ENCODE measurements at regions not wholly inside any gene's neighbourhood (a gene's known extent, or its start where the extent isn't known, plus 50 kb on each side); places are given as distances from the start of the nearest gene placed in this dataset.

GRCh38 chr10:9296190-9296589, 1241.7 kb downstream of the GATA3 start:
- no peak for TF ChIP-seq CTCF (conservative IDR thresholded peaks at IDR 0.05; ENCODE audit: low read length)
- peak; percentile 34 for DNase-seq (ENCODE audit: low read depth)

DNA sequence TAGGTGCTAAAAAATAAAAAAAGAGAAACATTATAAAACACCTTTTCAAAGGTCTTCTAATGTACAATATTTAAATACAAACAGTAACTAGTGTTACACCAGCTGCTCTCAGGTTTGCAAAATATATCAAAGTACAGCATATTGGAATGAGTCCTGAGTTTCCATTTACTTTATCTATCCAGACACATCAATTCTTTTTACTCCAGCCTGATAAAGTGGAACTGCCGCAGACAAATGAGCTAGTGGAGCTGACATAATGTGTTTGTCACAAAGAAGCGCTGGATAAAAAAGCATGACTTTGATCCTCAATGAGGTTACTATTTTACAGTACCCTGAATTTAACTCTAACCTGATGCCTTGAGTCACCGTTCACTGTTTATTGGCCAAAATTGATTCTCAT, 1243.1 kb downstream of the GATA3 start:
- no peak overlapping the region for H3K4me3 ChIP-seq (ENCODE audit: low read length)
- DNase-seq (ENCODE audit: low read depth) = no peak
- no peak for TF ChIP-seq CTCF (conservative IDR thresholded peaks at IDR 0.05; ENCODE audit: low read length)

More at GRCh38 chr10:9296190-9296589, 1241.7 kb downstream of the GATA3 start:
- no peak overlapping the region for H3K4me3 ChIP-seq (ENCODE audit: low read length)

- DNase-seq (ENCODE audit: low read depth) = no peak
- H3K4me3 ChIP-seq (ENCODE audit: low read length) = no peak overlapping the region
- no peak for TF ChIP-seq CTCF (conservative IDR thresholded peaks at IDR 0.05; ENCODE audit: low read length)
These were observed 1245.5 kb downstream of the GATA3 start for GRCh38 chr10:9299966-9300365.

DNA sequence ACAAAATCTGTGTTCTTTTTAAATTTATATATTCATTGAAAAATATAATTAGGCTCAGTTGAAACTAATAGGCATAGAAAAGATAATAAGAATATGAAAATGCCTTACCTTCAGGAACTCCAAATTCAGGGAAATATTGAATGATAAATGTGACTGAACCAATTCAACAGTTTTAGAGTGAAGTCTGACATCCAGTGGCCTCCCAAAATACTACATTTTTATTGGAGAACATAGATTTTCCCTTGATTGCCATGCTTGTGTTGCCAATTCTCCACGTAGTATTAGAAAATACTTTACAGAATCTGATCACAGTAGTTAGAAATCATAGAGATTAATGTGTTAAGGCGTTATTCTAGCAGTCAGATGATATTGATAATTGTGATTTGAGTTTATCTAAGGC, 1246.7 kb downstream of the GATA3 start:
- DNase-seq (ENCODE audit: low read depth) = no peak
- H3K4me3 ChIP-seq (ENCODE audit: low read length) = no peak overlapping the region
- TF ChIP-seq CTCF (conservative IDR thresholded peaks at IDR 0.05; ENCODE audit: low read length) = peak; percentile 46

- H3K4me3 ChIP-seq (ENCODE audit: low read length) = no peak overlapping the region
- no peak for TF ChIP-seq CTCF (conservative IDR thresholded peaks at IDR 0.05; ENCODE audit: low read length)
- DNase-seq (ENCODE audit: low read depth) = no peak
These were observed 1247.1 kb downstream of the GATA3 start for GRCh38 chr10:9301554-9301953.

- H3K4me3 ChIP-seq (ENCODE audit: low read length) = no peak overlapping the region
- peak; percentile 54 for DNase-seq (ENCODE audit: low read depth)
- TF ChIP-seq CTCF (conservative IDR thresholded peaks at IDR 0.05; ENCODE audit: low read length) = peak; percentile 37
These were observed 1247.8 kb downstream of the GATA3 start for GRCh38 chr10:9302140-9302746.

GRCh38 chr10:9305018-9305655, 1250.6 kb downstream of the GATA3 start:
- H3K4me3 ChIP-seq (ENCODE audit: low read length) = no peak overlapping the region
- peak; percentile 36 for DNase-seq (ENCODE audit: low read depth)
- TF ChIP-seq CTCF (conservative IDR thresholded peaks at IDR 0.05; ENCODE audit: low read length) = peak; percentile 59

Measured in AG10803 (cell line).